H1 (cell line): ENCODE measurements at regions not wholly inside any gene's neighbourhood (a gene's known extent, or its start where the extent isn't known, plus 50 kb on each side); places are given as distances from the start of the nearest gene placed in this dataset.

ENCODE experiments used
- CTCF ChIA-PET: fragments of 300-600 bp; sonication (Branson Sonifier 250); formaldehyde crosslinking; loops from one replicate; lab custom pipeline; 2021; ENCODE audit not compliant: partially characterized antibody; lab: Charles Lee
- POLR2A ChIA-PET: fragments of 300-600 bp; sonication (Branson Sonifier 250); formaldehyde crosslinking; loops from one replicate; lab custom pipeline; 2021; ENCODE audit warnings: inconsistent platforms; ENCODE audit not compliant: partially characterized antibody; lab: Charles Lee
- DNase-seq, 2 experiments: peaks; one replicate each; pipeline versions ENCODE4 v3.0.0 to v3.0.0-alpha.2; 2010 to 2022; ENCODE audit warnings: low spot score in 2 of 2, low read depth in 1 of 2, mixed read lengths in 1 of 2
- FAIRE-seq: peaks from 2 replicates; lab custom pipeline; 2011; peaks lifted over from hg19 to GRCh38; lab: Jason Lieb, UNC
- H2AFZ ChIP-seq: 2 replicates; pipeline ENCODE4 v1.8.1; 2012; ENCODE audit warnings: low read length, inconsistent platforms
- H2AK5ac ChIP-seq: 2 replicates; pipeline ENCODE4 v1.6.1; 2013; ENCODE audit warnings: low read depth, low read length
- H2BK120ac ChIP-seq: replicated peaks from 2 replicates; pipeline ENCODE3; 2013; ENCODE audit warnings: low read depth, low read length, inconsistent platforms
- H2BK12ac ChIP-seq: 2 replicates; pipeline ENCODE4 v1.6.1; 2013; ENCODE audit warnings: low read depth, low read length
- H2BK15ac ChIP-seq: 2 replicates; pipeline ENCODE4 v1.6.1; 2013; ENCODE audit warnings: low read length
- H2BK20ac ChIP-seq: 2 replicates; pipeline ENCODE4 v1.6.1; 2013; ENCODE audit warnings: low read length
- H2BK5ac ChIP-seq: 2 replicates; pipeline ENCODE4 v1.6.1; 2013; ENCODE audit warnings: low read depth, low read length
- H3K14ac ChIP-seq: 2 replicates; pipeline ENCODE4 v1.6.1; 2013; ENCODE audit warnings: inconsistent platforms; ENCODE audit not compliant: insufficient read length
- H3K18ac ChIP-seq: 2 replicates; pipeline ENCODE4 v1.6.1; 2013; ENCODE audit warnings: low read length; ENCODE audit errors: extremely low read depth
- H3K23ac ChIP-seq: 2 replicates; pipeline ENCODE4 v1.6.1; 2013; ENCODE audit warnings: inconsistent platforms; ENCODE audit not compliant: insufficient read length
- H3K23me2 ChIP-seq: 2 replicates; pipeline ENCODE4 v1.6.1; 2013; ENCODE audit warnings: low read depth, low read length
- H3K27ac ChIP-seq: 2 replicates; pipeline ENCODE4 v1.6.1; 2011; ENCODE audit warnings: low read depth, low read length, inconsistent platforms
- H3K27me3 ChIP-seq, 4 experiments: replicated peaks in 1 of 4; 1 replicate in 1 of 4; 2 replicates in 3 of 4; pipeline versions ENCODE4 v1.6.1 to v1.8.1; 2011 to 2013; ENCODE audit warnings: low read length in 3 of 4, mild to moderate bottlenecking in 3 of 4, inconsistent platforms in 2 of 4, mixed read lengths in 2 of 4, moderate library complexity in 1 of 4; ENCODE audit not compliant: control insufficient read depth in 3 of 4, insufficient read depth in 3 of 4; ENCODE audit errors: extremely low read depth in 1 of 4
- H3K36me3 ChIP-seq, 4 experiments: 2 replicates each; pipeline versions ENCODE4 v1.6.1 to v1.8.1; 2011 to 2013; ENCODE audit warnings: mild to moderate bottlenecking in 4 of 4, low read length in 3 of 4, moderate library complexity in 2 of 4, control low read depth in 1 of 4, inconsistent platforms in 1 of 4; ENCODE audit not compliant: insufficient read depth in 4 of 4, control insufficient read depth in 2 of 4
- H3K4ac ChIP-seq: replicated peaks from 2 replicates; pipeline ENCODE3; 2013; ENCODE audit warnings: low read length, low read depth, mixed read lengths, inconsistent platforms; ENCODE audit not compliant: insufficient read length
- H3K4me1 ChIP-seq, 4 experiments: replicated peaks in 1 of 4; 1 replicate in 1 of 4; 2 replicates in 3 of 4; pipeline versions ENCODE4 v1.6.1 to v1.8.1; 2011 to 2013; ENCODE audit warnings: low read length in 3 of 4, inconsistent platforms in 2 of 4, mixed read lengths in 1 of 4; ENCODE audit not compliant: insufficient read depth in 4 of 4, control insufficient read depth in 3 of 4
- H3K4me2 ChIP-seq, 2 experiments: 2 replicates each; pipeline versions ENCODE4 v1.6.1 to v1.8.1; 2011 to 2013; ENCODE audit warnings: low read depth in 2 of 2, low read length in 2 of 2, control low read depth in 1 of 2, inconsistent platforms in 1 of 2, mild to moderate bottlenecking in 1 of 2; ENCODE audit not compliant: insufficient read depth in 1 of 2
- H3K4me3 ChIP-seq, 4 experiments: fragments of 200-600, 300-600 bp in 1 of 4; sonication (generic), shearing (Covaris generic), sonication (Bioruptor Twin) in 1 of 4; 2 replicates each; pipeline versions ENCODE4 v1.5.1 to v1.8.1; 2011 to 2016; ENCODE audit warnings: low read length in 4 of 4, low read depth in 3 of 4, control low read depth in 2 of 4, inconsistent platforms in 2 of 4, mild to moderate bottlenecking in 2 of 4, mixed read lengths in 1 of 4, moderate library complexity in 1 of 4; ENCODE audit not compliant: insufficient read depth in 2 of 4; ENCODE audit errors: extremely low read depth in 1 of 4
- H3K56ac ChIP-seq: replicated peaks from 2 replicates; pipeline ENCODE3; 2013; ENCODE audit warnings: low read depth, mild to moderate bottlenecking, mixed read lengths, low read length, inconsistent platforms; ENCODE audit not compliant: insufficient read length
- H3K79me1 ChIP-seq: 2 replicates; pipeline ENCODE4 v1.6.1; 2013; ENCODE audit warnings: low read depth, low read length, control low read depth
- H3K79me2 ChIP-seq, 2 experiments: 2 replicates each; pipeline versions ENCODE4 v1.6.1 to v1.8.1; 2012 to 2013; ENCODE audit warnings: low read length in 2 of 2, mild to moderate bottlenecking in 2 of 2, inconsistent platforms in 1 of 2; ENCODE audit not compliant: insufficient read depth in 2 of 2, control insufficient read depth in 1 of 2
- H3K9ac ChIP-seq, 4 experiments: replicated peaks in 1 of 4; 1 replicate in 1 of 4; 2 replicates in 3 of 4; pipeline versions ENCODE4 v1.6.1 to v1.8.1; 2011 to 2013; ENCODE audit warnings: low read depth in 3 of 4, low read length in 3 of 4, control low read depth in 2 of 4, mild to moderate bottlenecking in 2 of 4, moderate library complexity in 2 of 4, inconsistent platforms in 1 of 4; ENCODE audit errors: extremely low read depth in 1 of 4
- H3K9me3 ChIP-seq, 2 experiments: 2 replicates each; pipeline versions ENCODE4 v1.6.1 to v1.8.1; 2012 to 2013; ENCODE audit warnings: mild to moderate bottlenecking in 2 of 2, moderate library complexity in 2 of 2, control low read depth in 1 of 2, inconsistent platforms in 1 of 2, low read depth in 1 of 2, low read length in 1 of 2, mixed read lengths in 1 of 2; ENCODE audit not compliant: insufficient read depth in 2 of 2
- H4K20me1 ChIP-seq, 2 experiments: replicated peaks in 1 of 2; 2 replicates each; pipeline versions ENCODE3 to v1.8.1; 2011 to 2013; ENCODE audit warnings: inconsistent platforms in 2 of 2, low read length in 2 of 2, mild to moderate bottlenecking in 1 of 2; ENCODE audit not compliant: insufficient read depth in 2 of 2, control insufficient read depth in 1 of 2
- H4K5ac ChIP-seq: 2 replicates; pipeline ENCODE4 v1.6.1; 2013; ENCODE audit warnings: low read length, low read depth, mixed read lengths, inconsistent platforms; ENCODE audit not compliant: insufficient read length
- H4K8ac ChIP-seq: 2 replicates; pipeline ENCODE4 v1.8.0; 2013; ENCODE audit warnings: mild to moderate bottlenecking, moderate library complexity, low read length, inconsistent platforms; ENCODE audit not compliant: insufficient read depth; ENCODE audit errors: extremely low read depth
- H4K91ac ChIP-seq: replicated peaks from 2 replicates; pipeline ENCODE3; 2013; ENCODE audit warnings: low read length, mixed read lengths, inconsistent platforms; ENCODE audit not compliant: insufficient read length
- CBX8 ChIP-seq: fragments of 300-800, 300-1000 bp; sonication (generic); IDR thresholded peaks from 2 replicates; pipeline ENCODE4 v1.7.1; 2016; ENCODE audit warnings: low read depth, low read length, borderline replicate concordance
- CHD1 ChIP-seq: IDR thresholded peaks from 2 replicates; pipeline ENCODE4 v1.6.1; 2012; ENCODE audit warnings: low read depth, low read length, improper control_type of control experiment
- EP300 ChIP-seq, 2 experiments: IDR thresholded peaks; 1 replicate in 1 of 2; 2 replicates in 1 of 2; pipeline ENCODE4 v1.6.1; 2011 to 2012; ENCODE audit warnings: low read depth in 2 of 2, low read length in 2 of 2, mild to moderate bottlenecking in 2 of 2, borderline replicate concordance in 1 of 2, inconsistent platforms in 1 of 2, moderate library complexity in 1 of 2
- KDM4A ChIP-seq: IDR thresholded peaks from one replicate; pipeline ENCODE4 v1.7.1; 2012; ENCODE audit warnings: low read depth, mild to moderate bottlenecking, moderate library complexity, low read length, inconsistent platforms; ENCODE audit not compliant: severe bottlenecking
- SP1 ChIP-seq: IDR thresholded peaks from 2 replicates; pipeline ENCODE4 v1.6.1; 2011; ENCODE audit warnings: low read depth, low read length
- TF ChIP-seq, protein P1 (sequence below), 3 experiments: IDR thresholded peaks; 1 replicate in 2 of 3; 2 replicates in 1 of 3; pipeline versions ENCODE4 v1.5.1 to v1.6.1; 2011; ENCODE audit warnings: low read length in 3 of 3, mild to moderate bottlenecking in 3 of 3, inconsistent platforms in 2 of 3, low read depth in 1 of 3, moderate library complexity in 1 of 3; ENCODE audit not compliant: insufficient read depth in 1 of 3; ENCODE audit errors: control extremely low read depth in 1 of 3

DNA sequence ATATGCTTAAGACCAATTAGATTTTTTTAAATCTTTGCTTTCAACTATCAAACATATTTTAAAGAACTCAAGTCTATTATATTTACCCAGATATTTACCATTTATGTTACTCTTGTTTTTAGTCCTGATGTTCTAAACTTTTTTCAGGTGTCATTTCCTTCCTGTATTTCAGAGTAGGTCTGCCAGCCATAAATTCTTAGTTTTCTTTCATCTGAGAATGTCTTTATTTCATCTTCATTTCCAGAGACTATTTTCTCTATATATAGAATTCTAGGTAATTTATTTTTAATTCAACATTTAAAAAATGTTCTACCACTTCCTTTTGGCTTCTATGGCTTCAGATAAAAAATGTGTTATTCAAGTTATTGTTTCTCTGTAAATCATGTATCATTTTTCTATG is 218.2 kb upstream of the AMIGO2 start:
- no peak overlapping the region for H4K91ac ChIP-seq
- H2BK12ac ChIP-seq = no peak overlapping the region
- POLR2A ChIA-PET = no interaction called here
- no peak overlapping the region for H3K56ac ChIP-seq
- H3K4me3 ChIP-seq = no peak overlapping the region
- peaks cover 0 to 5% (median 0%) of the 10 kb centered on the region in 4 experiments; a peak in 1 of 7 replicates for H3K4me1 ChIP-seq
- no peak overlapping the region for H3K14ac ChIP-seq
- no peaks in the 10 kb centered on the region for H3K9me3 ChIP-seq
- no peak overlapping the region for H3K4ac ChIP-seq
- no peaks in the 10 kb centered on the region for H3K79me2 ChIP-seq
- no peak overlapping the region for H2BK5ac ChIP-seq
- H3K36me3 ChIP-seq = no peaks in the 10 kb centered on the region
- H3K18ac ChIP-seq = no peak overlapping the region
- H3K23me2 ChIP-seq = no peaks in the 10 kb centered on the region
- CTCF ChIA-PET = interaction anchor here (1.3 kb wide), 1 partner anchor 227 kb away, joined by 9 read pairs; no protein-coding TSS in a partner anchor
- no peak overlapping the region for H2AFZ ChIP-seq
- no peak overlapping the region for H3K4me2 ChIP-seq
- no peak for DNase-seq
- no peaks in the 10 kb centered on the region for H3K79me1 ChIP-seq
- no peaks in the 10 kb centered on the region for H4K20me1 ChIP-seq
- H2BK120ac ChIP-seq = no peak overlapping the region
- no peak overlapping the region for H3K27ac ChIP-seq
- H4K5ac ChIP-seq = no peak overlapping the region
- no peaks in the 10 kb centered on the region for H3K27me3 ChIP-seq
- no peak overlapping the region for H2AK5ac ChIP-seq
- H3K23ac ChIP-seq = no peak overlapping the region
- H4K8ac ChIP-seq = no peak overlapping the region
- no peak overlapping the region for H2BK15ac ChIP-seq
- H3K9ac ChIP-seq = no peak overlapping the region
- no peak overlapping the region for H2BK20ac ChIP-seq
- FAIRE-seq = no peak
- TF ChIP-seq CHD1 (no peak), CBX8 (no peak), SP1 (no peak), KDM4A (no peak), EP300 (IDR thresholded peaks at IDR 0.05; ENCODE audit: borderline replicate concordance in 1 of 2, low read depth in 2 of 2, low read length in 2 of 2) (no peak)
- TF ChIP-seq, protein P1, sequence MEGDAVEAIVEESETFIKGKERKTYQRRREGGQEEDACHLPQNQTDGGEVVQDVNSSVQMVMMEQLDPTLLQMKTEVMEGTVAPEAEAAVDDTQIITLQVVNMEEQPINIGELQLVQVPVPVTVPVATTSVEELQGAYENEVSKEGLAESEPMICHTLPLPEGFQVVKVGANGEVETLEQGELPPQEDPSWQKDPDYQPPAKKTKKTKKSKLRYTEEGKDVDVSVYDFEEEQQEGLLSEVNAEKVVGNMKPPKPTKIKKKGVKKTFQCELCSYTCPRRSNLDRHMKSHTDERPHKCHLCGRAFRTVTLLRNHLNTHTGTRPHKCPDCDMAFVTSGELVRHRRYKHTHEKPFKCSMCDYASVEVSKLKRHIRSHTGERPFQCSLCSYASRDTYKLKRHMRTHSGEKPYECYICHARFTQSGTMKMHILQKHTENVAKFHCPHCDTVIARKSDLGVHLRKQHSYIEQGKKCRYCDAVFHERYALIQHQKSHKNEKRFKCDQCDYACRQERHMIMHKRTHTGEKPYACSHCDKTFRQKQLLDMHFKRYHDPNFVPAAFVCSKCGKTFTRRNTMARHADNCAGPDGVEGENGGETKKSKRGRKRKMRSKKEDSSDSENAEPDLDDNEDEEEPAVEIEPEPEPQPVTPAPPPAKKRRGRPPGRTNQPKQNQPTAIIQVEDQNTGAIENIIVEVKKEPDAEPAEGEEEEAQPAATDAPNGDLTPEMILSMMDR (IDR thresholded peaks at IDR 0.05; ENCODE audit: control extremely low read depth in 1 of 3, insufficient read depth in 1 of 3, low read depth in 1 of 3, low read length in 3 of 3) = no peak
